ENCODE measurements at regions not wholly inside any gene's neighbourhood (a gene's known extent, or its start where the extent isn't known, plus 50 kb on each side); places are given as distances from the start of the nearest gene placed in this dataset.

DNA sequence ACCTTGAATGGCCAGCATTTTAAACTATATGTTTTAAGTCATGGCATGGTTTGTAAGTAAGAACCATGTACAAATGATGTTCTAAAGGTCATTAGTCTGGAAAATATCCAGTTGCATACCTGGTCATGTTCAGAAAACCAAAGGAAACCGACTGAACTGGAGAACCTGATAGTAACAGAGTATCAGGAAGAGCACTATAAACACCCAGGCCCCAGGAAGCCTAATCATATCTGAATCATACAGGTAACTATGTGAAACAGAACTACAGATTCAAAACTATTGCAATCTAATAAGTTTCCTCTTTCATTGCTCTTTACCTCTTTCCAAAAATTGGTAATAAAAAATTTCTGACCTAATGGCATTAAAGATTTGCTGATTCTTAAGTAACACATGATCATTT, 500.3 kb downstream of the ARHGEF28 start (continued):
- TF ChIP-seq ZNF592 (IDR thresholded peaks at IDR 0.05), result no peak
- TF ChIP-seq MXI1 (IDR thresholded peaks at IDR 0.05; ENCODE audit: low read depth, low read length), result no peak
- TF ChIP-seq RELB (IDR thresholded peaks at IDR 0.05; ENCODE audit: low read depth), result no peak
- TF ChIP-seq SRF (IDR thresholded peaks at IDR 0.05; ENCODE audit: low read depth in 2 of 2, low read length in 2 of 2), result no peak

- in situ Hi-C loops (cut with MboI), result no loop called here
- intact Hi-C loops (cut with micrococcal nuclease; ENCODE audit: unreplicated experiment), result no loop called here
- WGBS (ENCODE audit: insufficient coverage, insufficient replicate concordance, low lambda C conversion rate, missing lambda C conversion rate), result 46% methylated on average over 4 of the region's 4 CpGs
- Histone ChIP-seq H3K9ac (ENCODE audit: control insufficient read depth, insufficient read depth, low read length) (no peak overlapping the region), H3K36me3 (ENCODE audit: control insufficient read depth in 2 of 2, insufficient read depth in 2 of 2, low read length in 1 of 2) (no peaks in the 10 kb centered on the region), H3K4me3 (no peak overlapping the region), H3K9me3 (replicated peaks; ENCODE audit: control insufficient read depth, insufficient read depth, low read length) (no peaks in the 10 kb centered on the region), H3K27ac (ENCODE audit: control insufficient read depth, insufficient read depth) (no peak overlapping the region), H4K20me1 (ENCODE audit: control insufficient read depth, insufficient read depth) (no peaks in the 10 kb centered on the region), H3K79me2 (ENCODE audit: control insufficient read depth, insufficient read depth, low read length) (no peaks in the 10 kb centered on the region), H2AFZ (ENCODE audit: control insufficient read depth, low read depth, low read length) (no peak overlapping the region), H3K27me3 (replicated peaks in 1 of 2; ENCODE audit: control insufficient read depth in 2 of 2, insufficient read depth in 2 of 2, low read length in 1 of 2) (peaks cover 1 to 8% of the 10 kb centered on the region in 2 experiments; a peak in 1 of 4 replicates), H3K4me2 (ENCODE audit: control insufficient read depth, insufficient read depth) (no peak overlapping the region), H3K4me1 (ENCODE audit: control insufficient read depth, insufficient read depth, low read length) (no peaks in the 10 kb centered on the region)
- ATAC-seq (no peak), DNase-seq (ENCODE audit: low read depth, low spot score) (no peak), FAIRE-seq (no peak)
- POLR2A ChIA-PET, result no interaction called here
- no peak for TF ChIP-seq WRNIP1 (IDR thresholded peaks at IDR 0.05; ENCODE audit: borderline replicate concordance, low read depth, low read length)
- no TSS peak for BruUV-seq (replicated peaks)
- SMC1A ChIA-PET (ENCODE audit: uncharacterized antibody, unreplicated experiment), result interaction anchor here (0.5 to 1.2 kb wide), 3 partner anchors 10 to 404 kb away, joined by 3 read pairs; no protein-coding TSS in a partner anchor
- CTCF ChIA-PET, result interaction anchor here (0.8 to 1.4 kb wide), 3 partner anchors 9 to 17 kb away, joined by 3 to 4 read pairs (median 3); no protein-coding TSS in a partner anchor
- RAD21 ChIA-PET (ENCODE audit: unreplicated experiment), result no interaction called here
Measured at GRCh38 chr5:74124826-74125225, 498.8 kb downstream of the ARHGEF28 start.
